SHP77 treated with DMSO at 0.1 percent for 48 hours (cell line): ENCODE measurements at regions not wholly inside any gene's neighbourhood (a gene's known extent, or its start where the extent isn't known, plus 50 kb on each side); places are given as distances from the start of the nearest gene placed in this dataset.
A peak's percentile ranks its signal among the peaks of the same experiment; 100 is the strongest.

Experiments
- DNase-seq: peaks from one replicate; lab custom pipeline; 2025; lab: John Stamatoyannopoulos, UW

GRCh38 chr7:53699215-53699837 is 663.9 kb downstream of the POM121L12 start:
- DNase-seq, result no peak

GRCh38 chr7:53719122-53719521 is 683.7 kb downstream of the POM121L12 start:
- DNase-seq, result no peak

- no peak for DNase-seq
These were observed 705.5 kb downstream of the POM121L12 start for GRCh38 chr7:53740971-53741370.

GRCh38 chr7:53743697-53744402 is 708.4 kb downstream of the POM121L12 start:
- DNase-seq, result no peak

GRCh38 chr7:53744403-53744760 is 708.9 kb downstream of the POM121L12 start:
- no peak for DNase-seq

GRCh38 chr7:53756946-53757345 is 721.5 kb downstream of the POM121L12 start:
- no peak for DNase-seq

DNA sequence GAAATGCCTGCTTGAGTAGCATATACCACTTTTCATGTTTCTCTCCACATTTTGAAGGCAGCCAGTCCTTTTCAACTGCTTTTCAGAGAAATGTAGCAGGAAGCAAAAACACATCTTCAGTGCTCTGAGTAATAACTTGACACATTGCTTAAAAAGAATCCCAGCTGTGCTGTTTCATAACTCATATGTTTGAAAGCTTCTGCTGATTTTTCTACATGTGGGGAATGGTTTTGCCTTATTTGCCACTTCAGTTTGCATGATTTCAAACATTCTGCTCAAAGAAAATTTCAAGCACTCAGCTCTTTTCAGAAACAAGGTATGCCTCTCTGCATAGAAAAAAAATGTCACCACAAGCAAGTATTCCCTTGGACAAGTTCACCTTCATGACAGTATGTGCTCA is 732.8 kb downstream of the POM121L12 start:
- DNase-seq, result no peak

GRCh38 chr7:53771701-53772100 is 736.3 kb downstream of the POM121L12 start:
- DNase-seq, result no peak

GRCh38 chr7:53776323-53776722 is 740.9 kb downstream of the POM121L12 start:
- DNase-seq, result no peak

DNA sequence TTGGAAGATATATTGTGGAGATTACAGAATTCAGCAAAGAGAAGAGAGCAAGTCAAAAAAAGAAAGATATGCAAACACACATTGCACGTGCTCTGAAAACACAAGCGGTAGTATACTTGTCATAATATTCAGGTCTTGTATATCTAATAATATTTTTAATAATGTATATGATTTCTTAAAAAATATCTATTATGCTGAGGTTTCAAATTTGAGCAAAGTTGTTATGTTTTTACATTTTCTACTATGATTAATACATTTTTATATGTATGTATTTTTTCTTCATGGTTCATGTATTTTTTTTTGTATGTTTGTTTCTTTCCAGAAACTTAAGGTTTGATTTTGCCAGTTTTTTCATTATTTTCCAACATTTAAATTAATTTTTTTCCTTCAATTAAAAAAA is 752.4 kb upstream of the VSTM2A start:
- DNase-seq, result no peak

DNA sequence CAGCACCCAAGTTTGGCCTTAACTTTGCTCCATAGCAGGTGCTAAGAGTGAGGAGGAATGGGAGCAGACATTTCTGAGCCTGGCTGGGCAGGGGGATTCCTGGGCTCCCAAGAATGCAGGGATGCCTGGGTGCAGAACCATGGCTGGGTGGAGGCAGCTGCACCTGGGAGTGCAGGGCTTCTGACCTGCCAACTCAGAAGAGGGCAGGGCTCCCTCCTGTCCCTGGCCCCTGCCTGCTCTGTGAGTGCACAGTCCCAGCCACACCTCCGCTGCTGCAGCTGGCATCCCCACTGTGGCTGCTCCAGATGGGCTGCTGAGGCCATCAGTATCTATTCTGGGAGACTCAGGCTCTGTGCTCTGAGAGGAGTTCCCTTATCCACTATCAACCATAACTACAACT is 747.4 kb upstream of the VSTM2A start:
- no peak for DNase-seq

DNA sequence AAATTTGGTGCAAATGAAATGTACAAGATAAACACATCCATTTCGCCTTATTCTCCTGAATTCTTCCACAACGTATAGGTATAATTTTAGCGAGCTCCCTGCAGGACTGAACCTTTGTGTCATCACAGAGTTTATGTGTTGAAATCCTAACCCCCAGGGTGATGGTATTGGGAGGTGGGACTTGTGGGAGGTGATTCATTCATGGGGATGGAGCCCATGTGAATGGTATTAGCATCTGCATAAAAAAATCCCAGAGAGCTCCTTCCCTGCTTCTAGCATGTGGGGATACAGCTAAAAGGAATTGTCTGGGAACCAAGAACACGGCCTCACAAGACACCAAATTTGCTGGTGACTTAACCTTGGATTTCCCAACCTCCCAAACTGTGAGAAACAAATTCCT is 741.4 kb upstream of the VSTM2A start:
- DNase-seq, result no peak

DNA sequence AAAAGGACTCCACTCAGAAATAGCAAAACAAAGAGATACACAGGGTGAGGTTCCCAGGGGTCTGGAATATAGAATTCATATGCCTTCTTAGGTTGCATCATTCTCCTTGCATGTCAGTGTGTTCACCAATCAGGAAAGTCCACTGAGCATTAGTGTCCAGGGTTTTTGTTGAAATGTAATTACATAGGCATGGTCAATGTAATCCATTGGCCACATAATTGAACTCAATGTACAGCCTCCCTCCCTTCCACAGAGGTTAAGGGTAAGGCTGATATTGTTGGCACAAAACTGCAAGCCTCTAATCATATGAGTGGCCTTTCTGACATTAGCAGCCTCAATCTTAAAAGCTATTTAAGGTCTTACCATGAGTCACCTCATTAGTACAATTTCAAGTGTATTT is 736.1 kb upstream of the VSTM2A start:
- no peak for DNase-seq

GRCh38 chr7:53811555-53812079 is 730.6 kb upstream of the VSTM2A start:
- DNase-seq, result peak; percentile 96

DNA sequence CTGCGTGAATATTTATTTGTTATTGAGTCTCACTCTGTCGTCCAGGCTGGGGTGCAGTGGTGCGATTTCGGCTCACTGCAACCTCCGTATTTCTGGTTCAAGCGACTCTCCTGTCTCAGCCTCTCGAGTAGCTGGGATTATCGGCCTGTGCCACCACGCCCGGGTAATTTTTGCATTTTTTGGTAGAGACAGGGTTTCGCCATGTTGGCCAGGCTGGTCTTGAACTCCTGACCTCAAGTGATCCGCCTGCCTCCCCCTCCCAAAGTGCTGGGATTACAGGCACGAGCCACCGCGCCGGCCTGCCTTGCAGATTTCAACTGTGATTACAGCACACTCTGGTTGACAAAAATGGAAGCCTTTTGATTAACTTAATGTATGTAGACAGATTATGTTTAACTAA is 730.0 kb upstream of the VSTM2A start:
- DNase-seq, result no peak

GRCh38 chr7:53835301-53835700 is 706.9 kb upstream of the VSTM2A start:
- DNase-seq, result no peak

DNA sequence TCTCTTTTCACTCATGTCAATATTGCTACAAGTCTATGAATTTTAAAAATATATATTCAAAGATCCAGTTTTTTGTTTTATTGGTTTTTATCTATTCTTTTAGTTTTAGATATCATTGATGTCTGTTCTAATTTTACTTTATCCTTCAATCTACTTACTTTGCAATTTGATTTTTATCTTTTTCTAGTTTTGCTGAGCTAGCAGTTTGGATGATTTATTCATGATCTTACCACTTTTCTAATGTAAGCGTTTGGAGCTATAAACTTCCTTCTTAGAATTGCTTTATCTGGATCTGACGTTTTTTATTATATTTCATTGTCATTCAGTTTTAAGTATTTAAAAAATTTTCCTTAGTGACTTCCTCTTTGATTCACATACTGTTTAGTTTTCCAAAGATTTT is 664.5 kb upstream of the VSTM2A start:
- no peak for DNase-seq

DNA sequence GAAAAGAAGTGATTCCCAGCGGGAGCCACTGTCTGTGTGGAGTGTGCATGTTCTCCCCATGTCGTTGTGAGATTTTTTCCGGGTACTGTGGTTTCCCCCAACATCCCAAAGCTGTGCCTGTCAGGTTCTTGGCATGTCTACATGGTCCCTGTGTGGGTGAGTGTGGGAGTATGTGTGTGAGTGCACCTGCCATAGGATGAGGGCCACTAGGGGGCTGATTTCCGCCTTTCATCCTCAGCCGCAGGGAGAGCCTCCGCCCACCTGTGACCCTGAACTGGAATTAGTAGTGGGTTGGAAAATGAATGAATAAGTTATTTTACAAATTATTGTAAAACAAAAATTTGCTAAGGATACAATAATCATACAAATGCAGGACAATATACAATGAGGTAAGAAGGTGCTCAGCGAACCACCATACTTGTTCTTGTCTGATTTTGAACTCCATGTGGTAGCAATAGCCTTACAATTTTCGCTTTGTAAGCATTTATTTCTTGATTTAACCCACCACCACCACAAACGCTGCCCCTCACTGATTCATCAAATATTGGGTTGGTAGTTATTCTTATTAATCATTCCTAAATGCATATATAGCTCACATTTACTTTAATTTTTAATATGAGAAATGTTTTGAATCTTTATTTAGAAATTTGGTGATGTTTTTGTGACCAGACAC is 641.2 kb upstream of the VSTM2A start:
- DNase-seq, result no peak

DNA sequence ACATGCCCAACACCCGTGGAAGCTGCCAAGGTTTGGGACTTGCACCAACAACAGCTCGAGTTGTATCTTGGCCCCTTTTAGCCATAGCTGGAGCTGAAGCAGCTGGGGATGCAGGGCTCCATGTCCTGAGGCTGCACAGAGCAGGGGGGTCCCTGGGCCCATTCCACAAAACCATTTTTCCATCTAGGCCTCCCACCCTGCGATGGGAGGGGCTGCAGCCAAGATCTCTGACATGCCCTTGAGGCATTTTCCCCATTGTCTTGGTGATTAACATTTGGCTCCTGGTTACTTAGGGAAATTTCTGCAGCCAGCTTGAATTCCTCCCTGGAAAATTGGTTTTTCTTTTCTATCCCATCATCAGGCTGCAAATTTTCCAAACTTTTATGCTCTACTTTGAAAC is 637.8 kb upstream of the VSTM2A start:
- no peak for DNase-seq

- no peak for DNase-seq
These were observed 624.5 kb upstream of the VSTM2A start for GRCh38 chr7:53917637-53918036.

DNA sequence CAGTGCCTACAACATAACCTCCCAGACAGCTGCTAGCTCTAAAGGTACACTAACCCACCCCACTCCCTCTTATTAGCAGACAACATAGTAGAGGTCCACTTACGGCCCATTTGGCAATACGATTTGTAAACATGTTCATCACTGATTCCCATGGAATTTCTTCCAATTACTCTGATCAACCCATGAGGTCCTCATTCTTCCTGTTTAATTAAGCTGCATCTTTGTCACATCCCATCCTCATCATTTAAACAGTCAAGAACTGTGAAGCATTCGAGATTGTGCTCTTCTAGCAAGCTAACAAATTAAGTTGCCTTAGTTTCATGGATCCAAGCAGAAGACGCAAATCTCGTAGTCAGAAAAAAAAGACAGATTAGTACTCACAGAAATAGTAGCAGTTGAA is 622.2 kb upstream of the VSTM2A start:
- no peak for DNase-seq

DNA sequence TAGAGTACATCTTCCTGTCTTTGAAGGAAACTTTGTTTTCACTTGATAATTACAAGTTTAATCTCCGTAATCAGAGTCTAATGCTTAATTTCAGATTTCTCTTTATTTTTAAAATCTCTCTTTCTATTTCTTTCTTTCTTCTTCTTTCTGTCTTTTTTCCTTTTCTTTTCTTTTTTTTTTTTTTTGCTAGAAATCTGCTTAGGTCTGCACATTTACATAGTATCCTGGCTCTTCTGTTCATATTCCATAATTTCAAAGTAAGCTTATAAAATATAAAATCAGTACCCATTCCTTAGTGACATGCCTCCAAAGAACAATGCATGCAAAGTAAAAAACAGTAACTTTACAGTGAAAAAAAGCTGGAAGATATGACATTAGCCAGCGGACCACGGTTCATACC is 601.7 kb upstream of the VSTM2A start:
- DNase-seq, result no peak

DNA sequence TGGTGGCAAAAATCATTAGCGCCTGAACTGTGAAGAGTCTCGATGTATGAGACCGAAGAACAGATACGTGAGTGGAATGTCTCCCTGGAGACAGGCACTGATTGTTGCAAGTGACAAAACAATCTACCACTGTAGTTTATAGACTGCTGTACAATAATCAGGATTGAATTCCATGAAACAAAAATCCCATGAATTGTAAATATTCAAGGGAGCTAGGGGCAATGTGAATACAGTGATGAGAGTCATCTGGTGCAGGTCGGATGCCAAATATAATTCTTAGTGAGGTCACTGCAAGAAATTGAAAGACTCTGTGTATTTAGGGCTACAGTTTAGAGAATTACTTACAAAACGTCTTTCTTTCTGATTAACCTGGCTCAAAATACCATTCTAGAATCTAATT is 594.4 kb upstream of the VSTM2A start:
- DNase-seq, result no peak
